HT-29 (cell line): ENCODE measurements at regions not wholly inside any gene's neighbourhood (a gene's known extent, or its start where the extent isn't known, plus 50 kb on each side); places are given as distances from the start of the nearest gene placed in this dataset.
"Not testable (repeated sequence)": the region's sequence is repeated elsewhere in the genome, so short reads cannot be mapped to it uniquely, and the experiment has no call there.

ENCODE experiments used
- DNase-seq: peaks from one replicate; pipeline ENCODE4 v3.0.0-alpha.2; 2015; ENCODE audit warnings: low spot score

GRCh38 chr3:96483781-96484180 is 330.6 kb upstream of the EPHA6 start:
- no peak for DNase-seq

DNA sequence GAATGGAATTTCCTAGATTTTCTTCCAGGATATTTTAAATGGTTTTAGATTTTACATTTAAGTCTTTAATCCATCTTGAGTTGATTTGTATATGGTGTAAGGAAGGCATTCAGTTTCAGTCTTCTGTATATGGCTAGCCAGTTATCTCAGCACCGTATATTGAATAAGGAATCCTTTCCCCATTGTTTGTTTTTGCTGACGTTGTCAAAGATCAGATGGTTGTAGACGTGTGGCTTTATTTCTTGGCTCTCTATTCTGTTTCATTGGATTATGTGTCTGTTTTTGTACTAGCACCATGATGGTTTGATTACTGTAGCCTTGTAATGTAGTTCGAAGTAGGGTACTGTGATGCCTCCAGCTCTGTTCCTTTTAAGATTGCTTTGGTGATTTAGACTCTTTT is 325.7 kb upstream of the EPHA6 start:
- DNase-seq = no peak

- no peak for DNase-seq
Measured at GRCh38 chr3:96491023-96491422, 323.4 kb upstream of the EPHA6 start.

GRCh38 chr3:96491868-96492267 is 322.5 kb upstream of the EPHA6 start:
- no peak for DNase-seq

DNA sequence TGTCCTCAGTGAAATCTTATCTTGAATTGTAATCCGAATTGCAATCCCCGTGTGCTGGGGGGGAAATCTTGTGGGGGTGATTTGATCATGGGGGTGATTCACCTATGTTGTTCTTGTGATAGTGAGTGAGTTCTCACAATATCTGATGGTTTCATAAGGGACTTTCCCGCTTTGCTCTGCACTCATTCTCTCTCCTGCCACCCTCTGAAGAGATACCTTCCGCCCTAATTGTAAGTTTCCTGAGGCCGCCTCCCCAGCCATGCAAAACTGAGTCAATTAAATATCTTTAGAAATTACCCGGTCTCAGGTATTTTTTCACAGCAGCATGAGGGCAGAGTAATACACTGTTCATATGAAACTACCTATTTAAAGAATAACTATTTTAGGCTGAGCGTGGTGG is 304.1 kb upstream of the EPHA6 start:
- DNase-seq = no peak

DNA sequence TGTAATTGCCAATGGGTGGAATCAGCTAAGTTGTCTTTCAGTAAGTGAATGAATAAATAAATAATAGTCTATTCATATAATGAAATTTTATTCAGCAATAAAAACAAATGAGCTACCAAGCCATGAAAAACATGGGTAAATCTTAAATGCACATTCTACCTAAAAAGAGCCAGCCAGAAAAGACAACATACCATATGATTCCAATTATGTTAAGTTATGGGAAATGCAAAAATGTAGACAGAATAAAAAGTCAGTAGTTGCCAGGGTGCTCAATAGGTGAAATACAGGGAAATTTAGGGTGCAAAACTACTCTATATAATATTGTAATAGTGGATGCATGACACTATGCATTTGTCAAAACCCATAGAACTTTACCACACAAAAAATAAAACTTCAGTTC is 277.2 kb upstream of the EPHA6 start:
- DNase-seq = no peak

DNA sequence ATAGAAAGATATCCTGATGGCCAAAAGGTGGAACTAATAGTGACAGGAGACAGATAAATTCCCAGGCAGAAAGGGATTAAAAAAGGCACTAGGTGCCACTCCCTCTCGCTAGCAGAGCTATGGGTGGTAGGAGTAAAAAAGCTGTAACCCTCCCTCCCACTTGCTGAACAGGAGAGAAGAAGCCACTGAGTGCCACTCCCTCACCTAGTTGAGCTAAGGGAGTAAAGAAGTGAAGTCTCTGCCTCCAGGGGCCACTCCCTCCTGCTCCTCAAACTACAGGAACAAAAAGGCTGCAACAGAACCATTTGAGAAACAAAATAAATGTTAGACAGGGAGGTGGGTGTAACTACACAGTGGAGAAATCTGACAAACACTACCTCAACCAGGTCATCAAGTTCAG is 276.2 kb upstream of the EPHA6 start:
- no peak for DNase-seq

- DNase-seq = no peak
Measured at GRCh38 chr3:96548073-96548472, 266.3 kb upstream of the EPHA6 start.

GRCh38 chr3:96576935-96577334 is 237.5 kb upstream of the EPHA6 start:
- DNase-seq = no peak

GRCh38 chr3:96584066-96584465 is 230.3 kb upstream of the EPHA6 start:
- DNase-seq = no peak

DNA sequence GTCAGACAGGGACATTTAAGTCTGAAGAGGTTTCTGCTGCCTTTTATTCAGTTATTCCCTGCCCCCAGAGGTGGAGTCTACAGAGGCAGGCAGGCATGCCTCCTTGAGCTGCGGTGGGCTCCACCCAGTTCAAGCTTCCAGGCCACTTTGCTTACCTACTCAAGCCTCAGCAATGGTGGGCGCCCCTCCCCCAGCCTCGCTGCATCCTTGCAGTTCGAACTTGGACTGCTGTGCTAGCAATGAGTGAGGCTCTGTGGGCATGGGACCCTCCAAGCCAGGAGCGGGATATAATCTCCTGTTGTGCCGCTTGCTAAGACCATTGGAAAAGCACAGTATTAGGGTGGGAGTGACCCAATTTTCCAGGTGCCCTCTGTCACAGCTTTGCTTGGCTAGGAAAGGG is 207.5 kb upstream of the EPHA6 start:
- DNase-seq = not testable (repeated sequence)

DNA sequence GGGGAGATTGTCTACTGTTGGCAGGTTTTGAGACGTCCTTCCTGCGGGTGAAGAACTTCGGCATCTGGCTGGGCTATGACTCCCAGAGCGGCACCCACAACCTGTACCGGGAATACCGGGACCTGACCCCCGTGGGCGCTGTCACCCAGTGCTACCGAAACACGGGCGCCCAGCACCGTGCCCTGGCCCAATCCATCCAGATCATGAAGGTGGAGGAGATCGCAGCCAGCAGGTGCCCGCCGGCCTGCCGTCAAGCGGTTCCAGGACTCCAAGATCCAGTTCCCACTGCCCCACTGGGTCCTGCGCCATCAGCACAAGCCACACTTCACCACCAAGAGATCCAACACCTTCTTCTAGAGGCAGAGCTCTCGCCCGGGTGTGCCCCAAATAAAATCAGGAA is 194.9 kb upstream of the EPHA6 start:
- no peak for DNase-seq

- no peak for DNase-seq
Measured at GRCh38 chr3:96622878-96623277, 191.5 kb upstream of the EPHA6 start.

- DNase-seq = no peak
Measured at GRCh38 chr3:96631050-96631449, 183.3 kb upstream of the EPHA6 start.

GRCh38 chr3:96646596-96646995 is 167.8 kb upstream of the EPHA6 start:
- no peak for DNase-seq

- DNase-seq = no peak
Measured at GRCh38 chr3:96657710-96658109, 156.7 kb upstream of the EPHA6 start.

DNA sequence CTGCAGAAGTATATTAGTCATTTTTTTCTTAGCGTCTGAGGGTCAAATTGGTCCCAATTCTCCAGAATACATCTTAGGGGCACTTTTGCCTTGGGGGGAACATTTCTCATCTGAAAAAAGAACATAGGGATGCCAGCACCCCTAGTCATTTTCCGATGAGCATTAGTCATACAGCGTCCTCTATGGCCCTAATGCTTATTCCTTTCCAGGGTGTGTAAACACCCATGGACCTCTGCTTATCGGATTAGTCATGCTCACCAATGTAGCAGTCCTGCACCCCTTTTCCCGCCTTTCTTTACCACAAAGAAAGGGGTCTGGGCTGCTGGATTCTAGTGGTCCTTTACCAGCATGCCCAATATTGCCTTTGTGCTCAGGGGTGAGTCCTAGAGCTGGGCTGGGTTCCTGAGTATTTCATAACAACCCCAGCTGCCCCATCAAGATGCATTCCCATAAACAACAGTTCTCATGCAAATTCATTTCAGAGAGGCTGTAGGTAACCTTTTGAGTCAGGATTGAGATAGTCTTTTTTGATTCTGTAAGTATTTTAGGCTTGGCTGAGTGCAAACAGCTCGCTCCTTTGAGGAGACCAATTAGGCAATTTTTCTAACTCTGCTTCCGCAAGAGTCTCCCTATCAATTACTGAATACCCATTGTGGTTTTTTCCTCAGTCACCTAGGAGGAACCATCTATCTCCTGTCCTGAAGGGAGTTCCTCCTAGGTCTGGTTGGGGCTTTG is 142.4 kb upstream of the EPHA6 start:
- not testable (repeated sequence) for DNase-seq

- DNase-seq = no peak
Measured at GRCh38 chr3:96677156-96677555, 137.2 kb upstream of the EPHA6 start.

DNA sequence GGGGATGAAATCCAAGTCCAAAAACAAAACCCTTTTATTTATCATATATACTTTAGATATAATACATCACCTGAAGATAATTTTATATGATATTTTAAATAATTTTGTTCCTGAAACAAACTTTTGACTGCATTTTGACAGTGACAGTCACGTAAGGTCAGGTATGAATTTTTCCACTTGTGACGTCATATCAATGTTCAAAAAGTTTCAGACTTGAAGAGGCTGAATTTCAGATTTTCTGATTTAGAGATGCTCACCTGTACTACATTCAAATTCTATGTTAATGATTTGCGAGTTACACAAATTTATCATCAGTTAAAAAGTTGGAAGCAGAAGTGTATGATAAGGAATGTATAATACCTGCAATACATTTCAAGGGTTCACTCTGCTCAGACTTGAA is 136.1 kb upstream of the EPHA6 start:
- DNase-seq = no peak

GRCh38 chr3:96700322-96701315 is 113.8 kb upstream of the EPHA6 start:
- DNase-seq = no peak

- DNase-seq = no peak
Measured at GRCh38 chr3:96705895-96706294, 108.5 kb upstream of the EPHA6 start.

- no peak for DNase-seq
Measured at GRCh38 chr3:96706509-96706908, 107.9 kb upstream of the EPHA6 start.

- DNase-seq = no peak
Measured at GRCh38 chr3:96711816-96712215, 102.6 kb upstream of the EPHA6 start.
